Mammary epithelial cell (primary cell): ENCODE measurements at regions not wholly inside any gene's neighbourhood (a gene's known extent, or its start where the extent isn't known, plus 50 kb on each side); places are given as distances from the start of the nearest gene placed in this dataset.

Experiments
- EZH2 ChIP-seq: IDR thresholded peaks from 2 replicates; pipeline ENCODE4 v1.6.1; 2012; ENCODE audit warnings: low read length, inconsistent platforms, borderline replicate concordance
- TF ChIP-seq, protein P1 (sequence below), 2 donors: IDR thresholded peaks in 1 of 2; conservative IDR thresholded peaks in 1 of 2; 2 replicates each; pipeline ENCODE4 v1.5.1; 2011 to 2012; ENCODE audit warnings: inconsistent platforms in 2 of 2, low read length in 2 of 2, mild to moderate bottlenecking in 2 of 2, control low read depth in 1 of 2, low read depth in 1 of 2; ENCODE audit not compliant: insufficient read depth in 1 of 2; ENCODE audit errors: extremely low read depth in 1 of 2

DNA sequence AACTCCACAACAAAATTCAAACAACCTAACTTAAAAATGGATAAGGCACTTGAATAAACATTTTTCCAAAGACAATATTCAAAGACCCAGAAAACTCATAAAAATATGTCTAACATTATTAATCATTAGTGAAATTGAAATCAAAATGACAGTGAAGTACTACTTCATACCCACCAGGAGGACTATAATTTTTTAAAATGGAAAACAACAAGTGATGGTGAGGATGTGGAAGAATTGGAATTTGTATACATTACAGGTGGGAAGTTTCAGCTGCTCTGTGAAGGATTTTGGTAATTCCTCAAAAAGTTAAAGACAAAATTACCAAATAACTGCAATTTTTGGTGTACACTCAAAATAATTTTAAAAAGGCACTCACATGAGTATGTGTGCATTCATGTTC is 920.0 kb downstream of the TDRD15 start:
- TF ChIP-seq EZH2 = no peak
- TF ChIP-seq, protein P1, sequence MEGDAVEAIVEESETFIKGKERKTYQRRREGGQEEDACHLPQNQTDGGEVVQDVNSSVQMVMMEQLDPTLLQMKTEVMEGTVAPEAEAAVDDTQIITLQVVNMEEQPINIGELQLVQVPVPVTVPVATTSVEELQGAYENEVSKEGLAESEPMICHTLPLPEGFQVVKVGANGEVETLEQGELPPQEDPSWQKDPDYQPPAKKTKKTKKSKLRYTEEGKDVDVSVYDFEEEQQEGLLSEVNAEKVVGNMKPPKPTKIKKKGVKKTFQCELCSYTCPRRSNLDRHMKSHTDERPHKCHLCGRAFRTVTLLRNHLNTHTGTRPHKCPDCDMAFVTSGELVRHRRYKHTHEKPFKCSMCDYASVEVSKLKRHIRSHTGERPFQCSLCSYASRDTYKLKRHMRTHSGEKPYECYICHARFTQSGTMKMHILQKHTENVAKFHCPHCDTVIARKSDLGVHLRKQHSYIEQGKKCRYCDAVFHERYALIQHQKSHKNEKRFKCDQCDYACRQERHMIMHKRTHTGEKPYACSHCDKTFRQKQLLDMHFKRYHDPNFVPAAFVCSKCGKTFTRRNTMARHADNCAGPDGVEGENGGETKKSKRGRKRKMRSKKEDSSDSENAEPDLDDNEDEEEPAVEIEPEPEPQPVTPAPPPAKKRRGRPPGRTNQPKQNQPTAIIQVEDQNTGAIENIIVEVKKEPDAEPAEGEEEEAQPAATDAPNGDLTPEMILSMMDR (conservative IDR thresholded peaks at IDR 0.05 in 1 of 2, IDR thresholded peaks at IDR 0.05 in 1 of 2; ENCODE audit: extremely low read depth in 1 of 2, insufficient read depth in 1 of 2, low read depth in 1 of 2, low read length in 2 of 2) = no peak
